SH-SY5Y (cell line): ENCODE measurements at regions not wholly inside any gene's neighbourhood (a gene's known extent, or its start where the extent isn't known, plus 50 kb on each side); places are given as distances from the start of the nearest gene placed in this dataset.

Experiments
- GATA2 ChIP-seq: IDR thresholded peaks from 2 replicates; pipeline ENCODE4 v1.6.1; 2011; ENCODE audit warnings: mild to moderate bottlenecking, low read depth, low read length
- GATA3 ChIP-seq: IDR thresholded peaks from 2 replicates; pipeline ENCODE4 v1.6.1; 2011; ENCODE audit warnings: low read depth, mild to moderate bottlenecking, low read length, moderate library complexity

DNA sequence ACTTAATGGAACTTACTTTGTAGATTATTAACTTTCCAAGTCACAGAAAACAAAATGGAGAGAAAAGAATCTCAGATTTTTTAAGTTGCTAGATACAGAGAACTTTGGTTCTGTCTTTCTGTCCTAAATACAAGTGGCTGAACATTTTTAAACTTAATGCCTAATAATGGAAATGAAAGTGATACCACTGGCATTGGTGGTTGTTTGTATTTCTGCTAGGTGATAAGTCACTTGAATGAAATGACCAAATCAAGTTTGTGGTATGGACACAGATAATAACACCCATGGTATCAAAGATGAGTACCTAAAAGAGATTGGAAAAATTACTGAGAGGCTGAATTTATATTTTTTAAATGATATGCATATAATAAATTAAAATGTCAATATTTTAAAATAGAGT lies 502.1 kb downstream of the CNTN6 start:
- no peak for TF ChIP-seq GATA3

DNA sequence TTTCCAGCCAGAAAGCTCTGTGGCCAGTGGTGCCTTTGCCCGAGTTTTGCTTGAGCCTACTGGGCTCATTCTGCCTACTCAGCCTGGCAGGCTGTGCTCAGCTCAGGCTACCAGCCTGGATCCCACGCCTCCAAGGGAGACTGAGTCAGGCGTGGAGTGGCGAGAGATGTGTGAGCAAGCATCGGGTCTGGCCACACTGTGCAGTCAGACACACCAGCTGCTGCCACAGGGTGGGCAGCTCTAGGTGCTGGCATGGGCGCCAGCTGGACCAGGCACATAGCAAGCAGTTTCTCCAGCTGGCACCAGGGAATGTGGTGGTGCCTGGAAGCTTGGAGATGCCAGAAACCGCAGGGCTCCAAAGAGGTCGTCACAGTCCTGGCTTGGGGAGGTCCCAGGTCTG lies 498.5 kb upstream of the CNTN4 start:
- TF ChIP-seq GATA2 (no peak), GATA3 (no peak)

DNA sequence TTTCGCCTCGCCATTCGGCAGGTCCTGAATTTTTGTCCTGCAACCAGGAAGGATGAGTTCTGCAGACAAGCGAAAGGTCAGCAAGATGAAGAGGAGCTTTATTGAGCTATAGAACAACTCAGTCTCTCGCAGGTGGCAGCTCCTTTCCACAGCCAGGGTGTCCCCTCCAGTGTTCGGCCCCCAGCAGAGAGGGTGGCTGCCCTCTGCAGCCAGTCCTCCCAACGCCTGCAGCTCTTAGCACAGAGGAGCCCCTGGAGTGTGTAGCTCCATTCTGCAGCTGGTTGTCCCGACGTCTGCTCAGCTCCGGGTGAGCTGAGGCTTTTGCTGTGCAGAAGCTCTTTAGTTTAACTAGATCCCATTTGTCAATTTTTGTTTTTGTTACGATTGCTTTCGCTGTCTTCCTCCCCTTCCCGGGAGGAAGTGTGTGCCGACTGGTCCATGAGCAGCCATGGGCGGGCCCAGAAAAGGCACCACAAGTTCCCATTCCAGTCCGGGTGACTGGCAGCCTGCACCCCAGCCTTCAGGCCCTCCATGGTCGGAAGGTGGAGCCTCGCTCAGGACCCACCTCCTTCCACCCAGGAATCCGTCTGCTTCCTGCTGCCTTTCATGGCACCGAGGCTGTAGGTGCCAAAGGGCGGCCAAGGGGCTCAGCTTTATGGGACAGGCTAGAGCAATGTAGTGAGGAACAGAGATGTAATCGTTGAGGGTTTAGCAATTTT lies 497.8 kb upstream of the CNTN4 start:
- no peak for TF ChIP-seq GATA3
- no peak for TF ChIP-seq GATA2

DNA sequence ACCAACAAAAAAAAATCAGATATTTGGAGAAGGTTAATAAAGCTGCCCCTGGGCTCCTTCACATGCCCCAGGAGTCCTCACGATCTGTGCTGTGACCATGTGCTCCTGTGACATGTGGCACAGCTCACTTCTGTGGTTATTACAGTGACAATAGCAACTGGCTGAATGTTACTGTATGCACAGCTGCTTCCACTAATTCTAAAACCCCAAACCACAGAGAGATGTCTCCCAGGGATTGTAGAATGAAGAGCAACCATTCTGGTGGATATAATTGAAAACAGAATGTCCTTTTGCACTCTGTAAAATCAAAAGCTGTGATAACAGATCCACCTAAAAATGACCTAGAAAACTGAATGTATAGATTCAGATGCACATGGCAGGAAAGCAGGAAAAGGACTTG lies 489.2 kb upstream of the CNTN4 start:
- TF ChIP-seq GATA2 (no peak), GATA3 (no peak)

DNA sequence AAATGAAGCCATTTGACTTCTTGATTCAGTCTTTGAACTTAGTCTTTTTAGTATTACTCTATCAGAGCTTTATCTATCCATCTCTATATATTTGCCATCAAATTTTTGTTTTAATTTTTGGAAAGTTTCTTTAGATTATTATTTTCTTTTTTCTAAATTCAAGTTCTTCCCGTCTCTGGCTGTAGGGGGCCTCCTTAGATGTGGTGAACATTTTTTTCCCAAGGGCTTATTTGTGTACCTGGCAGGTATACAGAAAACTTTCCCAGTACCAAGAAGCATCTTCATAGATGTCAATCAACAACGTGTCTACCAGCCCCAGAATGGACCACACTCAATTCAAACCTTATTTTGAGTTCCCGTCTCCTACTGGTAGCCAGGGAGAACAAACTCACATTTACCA lies 486.8 kb upstream of the CNTN4 start:
- no peak for TF ChIP-seq GATA3
- TF ChIP-seq GATA2: no peak

DNA sequence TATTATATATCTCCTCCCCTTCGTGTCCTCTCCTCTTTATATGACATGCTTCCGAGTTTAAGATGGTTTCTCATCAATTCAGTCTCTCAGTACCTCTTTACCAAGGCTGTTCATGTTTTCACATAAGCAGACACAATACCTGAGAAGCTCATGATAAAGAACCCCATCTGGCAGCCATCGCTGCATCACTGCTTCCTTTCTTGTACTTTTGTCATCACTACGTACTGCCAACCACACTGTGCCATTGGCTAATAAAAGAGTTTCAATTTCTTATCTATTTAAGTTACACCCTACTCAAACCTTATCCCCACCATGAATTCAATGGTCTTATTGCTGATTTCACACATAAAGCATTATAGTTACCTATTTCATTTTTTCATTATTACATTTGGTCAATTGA lies 484.7 kb upstream of the CNTN4 start:
- TF ChIP-seq GATA3 (no peak), GATA2 (no peak)

DNA sequence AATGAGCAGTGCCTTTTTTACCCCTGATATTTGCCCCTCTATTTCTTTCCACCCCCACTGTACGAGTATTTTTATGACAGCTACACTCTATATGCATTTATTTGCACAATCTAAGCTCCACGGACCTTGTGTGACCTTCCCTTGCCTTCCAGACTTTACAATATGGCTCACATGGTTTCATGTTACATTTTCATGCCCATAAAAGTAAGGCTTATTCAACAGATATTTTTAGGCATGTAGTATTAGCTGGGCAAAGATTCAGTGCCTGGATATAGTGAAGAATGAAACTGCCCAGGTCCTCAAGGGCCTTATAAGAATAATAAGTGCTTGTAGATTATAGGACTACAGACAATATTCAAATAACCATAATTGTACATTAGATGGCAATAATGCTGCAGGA lies 481.9 kb upstream of the CNTN4 start:
- TF ChIP-seq GATA3: no peak
- TF ChIP-seq GATA2: no peak

DNA sequence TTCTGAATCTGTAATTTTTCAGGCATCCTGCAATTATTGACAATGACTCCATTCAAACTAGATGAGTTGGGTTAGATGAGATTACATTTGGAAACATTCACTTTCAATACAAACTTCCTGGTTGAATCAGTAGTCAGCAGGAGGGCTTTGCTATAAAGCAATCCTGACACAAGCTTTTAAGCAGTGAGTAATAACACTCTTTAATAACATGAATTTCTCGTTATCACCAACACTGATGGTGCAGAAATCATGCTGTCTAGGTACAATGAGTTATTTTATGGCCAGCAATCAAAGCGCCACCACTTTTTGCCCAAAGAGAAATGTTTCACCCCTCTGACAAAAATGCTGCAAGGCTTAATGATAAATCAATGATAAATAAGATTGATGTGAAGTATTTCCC lies 474.8 kb upstream of the CNTN4 start:
- no peak for TF ChIP-seq GATA2
- no peak for TF ChIP-seq GATA3

DNA sequence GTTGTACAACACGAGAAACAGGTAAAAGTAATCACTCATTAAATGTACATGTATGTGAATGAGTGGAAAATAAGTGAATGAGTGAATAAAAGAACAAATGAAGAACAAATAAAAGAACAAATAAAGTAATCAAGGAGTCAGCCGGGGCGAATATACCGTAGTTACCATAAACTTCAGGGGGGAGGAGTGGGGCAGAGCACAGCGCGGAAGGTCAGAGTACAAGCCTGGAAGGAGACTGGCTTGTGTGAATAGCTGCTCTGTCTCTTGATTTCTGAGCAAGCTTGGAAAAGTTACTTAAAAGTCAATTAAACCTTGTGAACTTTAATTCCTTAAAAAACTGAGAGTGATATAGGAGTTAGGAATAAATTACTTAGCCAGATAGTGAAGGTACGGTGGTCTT lies 466.5 kb upstream of the CNTN4 start:
- TF ChIP-seq GATA3: no peak
- no peak for TF ChIP-seq GATA2

DNA sequence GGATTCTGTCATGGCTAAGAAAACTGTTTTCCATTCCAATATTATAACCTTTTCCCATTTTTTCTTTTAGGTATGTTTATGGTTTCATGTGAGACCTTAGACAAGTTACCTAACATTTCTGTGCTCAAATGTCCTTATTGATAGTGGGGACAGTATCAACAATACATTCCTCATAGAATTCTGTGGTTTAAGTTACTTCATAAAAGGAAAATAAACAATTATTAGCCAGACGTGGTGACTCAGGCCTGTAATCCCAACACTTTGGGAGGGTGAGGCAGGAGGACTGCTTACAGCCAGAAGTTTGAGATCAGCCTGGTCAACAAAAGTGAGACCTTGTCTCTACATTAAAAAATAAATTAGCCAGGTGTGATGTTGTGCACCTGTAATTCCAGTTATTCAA lies 436.8 kb upstream of the CNTN4 start:
- TF ChIP-seq GATA2 (no peak), GATA3 (no peak)

DNA sequence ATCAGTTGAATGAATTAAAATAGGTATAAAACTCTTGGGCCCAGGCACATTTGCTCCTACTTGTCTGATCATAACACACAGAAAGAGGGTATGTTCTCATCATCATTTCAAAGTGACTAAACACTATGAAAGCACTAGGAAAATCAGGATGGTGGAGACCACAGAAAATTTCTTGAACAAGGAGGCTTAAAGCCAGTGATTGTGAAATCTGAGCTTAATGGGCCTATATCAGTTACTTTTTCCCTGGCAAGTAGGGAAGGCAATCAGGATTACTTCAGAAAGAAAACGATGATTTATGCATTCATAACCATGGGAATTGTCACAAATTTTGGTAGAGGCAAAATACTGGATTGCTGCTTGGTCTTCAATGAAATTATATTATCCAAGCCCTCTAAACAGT lies 434.4 kb upstream of the CNTN4 start:
- TF ChIP-seq GATA3: no peak
- TF ChIP-seq GATA2: no peak

DNA sequence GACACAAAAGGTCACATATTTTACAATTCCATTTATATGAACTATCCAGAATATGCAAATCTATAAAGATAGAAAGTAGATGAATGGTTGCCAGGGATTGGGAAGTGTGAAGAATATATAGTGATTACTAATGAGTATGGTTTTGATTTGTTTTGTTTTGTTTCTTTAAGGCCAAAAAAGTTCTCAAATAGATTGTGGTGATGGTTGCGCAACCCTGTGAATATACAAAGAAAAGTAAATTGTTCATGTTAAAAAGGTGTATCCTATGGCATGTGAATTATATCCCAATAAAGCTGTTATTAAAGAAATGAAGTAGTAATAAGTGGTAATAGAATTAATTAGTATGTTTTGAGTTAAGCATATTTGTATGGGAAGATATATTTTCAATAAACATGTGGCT lies 431.8 kb upstream of the CNTN4 start:
- TF ChIP-seq GATA2: no peak
- TF ChIP-seq GATA3: no peak

DNA sequence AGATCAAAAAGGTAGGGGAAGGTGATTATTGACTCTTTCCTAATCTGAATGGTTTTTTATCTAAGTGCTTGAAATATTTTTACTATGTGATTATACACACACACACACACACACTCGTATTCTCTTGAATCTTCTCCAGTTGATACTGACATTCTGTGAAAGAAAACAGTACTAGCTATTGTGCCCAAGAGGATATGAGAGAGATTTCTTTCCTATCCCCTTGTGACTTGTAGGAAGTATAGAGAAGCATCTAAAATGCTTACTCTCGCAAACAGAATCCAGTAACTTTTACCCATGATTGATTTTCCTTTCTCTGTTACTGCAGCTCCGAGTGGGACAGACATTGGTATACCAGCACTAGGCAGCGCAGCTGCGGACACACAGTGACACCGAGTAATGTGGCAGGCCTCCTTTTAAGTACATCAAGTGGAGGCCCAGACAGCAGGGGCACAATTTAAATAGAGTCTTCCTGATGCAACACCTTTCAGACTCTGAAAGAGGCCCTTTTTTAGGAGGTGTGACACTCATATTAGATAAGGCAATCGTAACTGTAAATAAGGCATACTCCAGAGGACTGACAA lies 421.0 kb upstream of the CNTN4 start:
- no peak for TF ChIP-seq GATA3
- TF ChIP-seq GATA2: no peak

DNA sequence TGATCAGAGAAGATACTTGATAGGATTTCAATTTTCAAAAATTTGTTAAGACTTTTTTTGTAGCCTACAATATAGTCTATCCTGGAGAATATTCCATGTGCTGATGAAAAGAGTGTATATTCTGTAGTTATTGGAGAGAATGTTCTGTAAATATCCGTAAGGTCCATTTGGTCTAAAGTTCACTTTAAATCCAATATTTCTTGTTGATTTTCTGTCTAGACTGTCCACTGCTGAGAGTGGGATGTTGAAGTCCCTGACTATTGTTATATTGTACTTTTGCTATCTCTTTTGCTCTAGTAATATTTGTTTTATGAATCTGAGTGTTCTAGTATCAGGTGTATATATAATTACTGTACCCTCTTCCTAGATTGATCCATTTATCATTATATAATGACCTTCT lies 406.2 kb upstream of the CNTN4 start:
- no peak for TF ChIP-seq GATA3
- TF ChIP-seq GATA2: no peak

DNA sequence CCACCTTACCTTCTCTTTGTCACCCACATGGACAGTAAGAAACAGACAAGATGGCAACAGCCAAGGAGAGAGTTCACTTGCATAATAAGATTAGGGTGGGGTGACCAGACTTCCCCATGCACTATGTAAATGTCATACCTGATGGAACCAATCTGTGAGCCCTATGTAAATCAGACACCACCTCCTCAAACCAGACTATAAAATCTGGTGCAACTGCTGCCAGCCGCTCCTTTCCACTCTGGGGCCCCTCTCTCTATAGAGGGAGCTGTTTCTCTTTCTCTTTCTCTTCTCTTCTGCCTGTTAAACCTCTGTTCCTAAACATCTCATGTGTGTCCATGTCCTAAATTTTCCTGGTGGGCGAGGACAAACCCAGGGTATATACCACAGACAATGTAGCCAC lies 405.5 kb upstream of the CNTN4 start:
- no peak for TF ChIP-seq GATA2
- no peak for TF ChIP-seq GATA3
